ENCODE measurements at regions not wholly inside any gene's neighbourhood (a gene's known extent, or its start where the extent isn't known, plus 50 kb on each side); places are given as distances from the start of the nearest gene placed in this dataset.

- peak overlapping the region in 1 of 2 experiments; percentile 87; a peak in 2 of 4 replicates for H4K8ac ChIP-seq (ENCODE audit: low read depth in 2 of 2, low read length in 2 of 2)
- H3K9ac ChIP-seq (ENCODE audit: low read depth, low read length), result no peak overlapping the region
- H3K27ac ChIP-seq (ENCODE audit: insufficient read depth, low read length), result no peak overlapping the region
- H4K91ac ChIP-seq (ENCODE audit: insufficient read depth, low read depth, low read length), result peak overlapping the region; percentile 90
- H2BK120ac ChIP-seq (ENCODE audit: low read depth, low read length), result peak overlapping the region; percentile 96
- H3K23ac ChIP-seq (ENCODE audit: low read depth, low read length), result peak overlapping the region; percentile 20; the same call in 1 of the 2 replicates
- peak overlapping the region; percentile 97 for H2BK20ac ChIP-seq (ENCODE audit: low read depth, low read length)
- peak overlapping the region; percentile 42 for H2BK5ac ChIP-seq (ENCODE audit: low read depth, low read length, poor library complexity, severe bottlenecking)
- ATAC-seq (ENCODE audit: low read depth) (peak; percentile 40), DNase-seq (peak; percentile 80)
- no peak overlapping the region for H2AK9ac ChIP-seq (replicated peaks; ENCODE audit: low read depth, low read length, poor library complexity)
- H2BK15ac ChIP-seq (ENCODE audit: low read depth, low read length), result no peak overlapping the region; the same call in 2 of the 3 replicates
- 0 out of 2 replicates have a peak overlapping the region, but pooled peaks have one; percentile 11 for H3K56ac ChIP-seq (ENCODE audit: extremely low read depth, insufficient read depth, low read length)
- H3K79me1 ChIP-seq (ENCODE audit: low read depth in 1 of 2, low read length in 2 of 2), result no peaks in the 10 kb centered on the region
- intact Hi-C loops (cut with micrococcal nuclease), result loop anchor here (5.0 kb wide), 1 partner anchor 144 kb away; no protein-coding TSS in a partner anchor
- no CpG with 5 or more reads among the region's 3 CpGs for WGBS, 2 experiments (ENCODE audit: extremely low coverage in 2 of 2, insufficient read length in 1 of 2)
- no peaks in the 10 kb centered on the region for H3K27me3 ChIP-seq (ENCODE audit: control insufficient read depth, insufficient read depth, low read length)
- no peak for TF ChIP-seq MAZ (IDR thresholded peaks at IDR 0.05; ENCODE audit: borderline replicate concordance, low read depth, low read length)
- 0 out of 2 replicates have a peak, but pooled peaks have one; percentile 10 for TF ChIP-seq BHLHE40 (IDR thresholded peaks at IDR 0.05; ENCODE audit: low read depth, low read length)
- TF ChIP-seq ELK1 (IDR thresholded peaks at IDR 0.05; ENCODE audit: borderline replicate concordance, low read depth, low read length), result no peak
- peak; percentile 58 for TF ChIP-seq RCOR1 (IDR thresholded peaks at IDR 0.05; ENCODE audit: insufficient replicate concordance, low read length)
- no peak for TF ChIP-seq USF2 (IDR thresholded peaks at IDR 0.05; ENCODE audit: low read depth, low read length)
- TF ChIP-seq CEBPB (IDR thresholded peaks at IDR 0.05; ENCODE audit: low read depth, low read length), result peak; percentile 40; the same call in 1 of the 2 replicates
- 0 out of 2 replicates have a peak, but pooled peaks have one; percentile 22 for TF ChIP-seq RAD21 (IDR thresholded peaks at IDR 0.05; ENCODE audit: low read length)
- H4K5ac ChIP-seq (ENCODE audit: low read depth, low read length), result 0 out of 2 replicates have a peak overlapping the region, but pooled peaks have one; percentile 14
- dilution Hi-C loops (cut with HindIII; ENCODE audit: low sequenced_read_pairs, unreplicated experiment), result no loop called here
- peaks cover 31% of the 10 kb centered on the region for H3K4me1 ChIP-seq (ENCODE audit: control insufficient read depth, insufficient read depth, low read length)
- CTCF ChIA-PET, result no interaction called here
- H3K18ac ChIP-seq (ENCODE audit: low read depth, low read length), result peak overlapping the region; percentile 10; the same call in 1 of the 2 replicates
- H4K20me1 ChIP-seq (ENCODE audit: insufficient read depth, low read length), result no peaks in the 10 kb centered on the region
- H2AK5ac ChIP-seq (ENCODE audit: low read depth, low read length), result peak overlapping the region; percentile 59
- no peaks in the 10 kb centered on the region for H3K9me3 ChIP-seq (ENCODE audit: control insufficient read depth, insufficient read depth, low read length)
- no peak overlapping the region; the same call in 1 of the 2 replicates for H3K4me2 ChIP-seq (ENCODE audit: low read depth, low read length)
- H3K9me1 ChIP-seq (ENCODE audit: insufficient read depth, low read length), result peaks cover 28% of the 10 kb centered on the region
- no TSS peak for BruUV-seq (replicated peaks)
- in situ Hi-C loops (cut with MboI; ENCODE audit: low sequenced_read_pairs), result loop anchor here (10.0 kb wide), 1 partner anchor 142 kb away; the partner anchor contains the start of gene PTS
- no peak overlapping the region for H2AFZ ChIP-seq (replicated peaks; ENCODE audit: low read length, poor library complexity)
- POLR2A ChIA-PET (ENCODE audit: unreplicated experiment), result no interaction called here
- H3K4ac ChIP-seq (ENCODE audit: low read depth, low read length), result peak overlapping the region; percentile 99
- no peak overlapping the region for H3K4me3 ChIP-seq (ENCODE audit: insufficient read depth, low read depth, low read length)
- H3K36me3 ChIP-seq (ENCODE audit: control insufficient read depth, insufficient read depth, low read length), result no peaks in the 10 kb centered on the region
- H3K14ac ChIP-seq (replicated peaks; ENCODE audit: low read depth, low read length), result peak overlapping the region; percentile 75; the same call in 1 of the 2 replicates
Measured at GRCh38 chr11:112366777-112367176, 106.1 kb upstream of the PLET1 start.
